BE2C (cell line): ENCODE measurements at regions not wholly inside any gene's neighbourhood (a gene's known extent, or its start where the extent isn't known, plus 50 kb on each side); places are given as distances from the start of the nearest gene placed in this dataset.

Experiments
- DNase-seq: peaks from one replicate; pipeline ENCODE4 v3.0.0-alpha.2; 2020
- H3K27me3 ChIP-seq: fragments of 250-450 bp; sonication (Bioruptor Pico); 2 replicates; pipeline ENCODE4 v1.5.1; 2020; ENCODE audit warnings: mild to moderate bottlenecking
- H3K36me3 ChIP-seq: fragments of 250-450 bp; sonication (Bioruptor Pico); 2 replicates; pipeline ENCODE4 v1.5.1; 2020; ENCODE audit warnings: mild to moderate bottlenecking
- H3K4me1 ChIP-seq: fragments of 250-450 bp; sonication (Bioruptor Pico); 2 replicates; pipeline ENCODE4 v1.5.1; 2020
- H3K4me3 ChIP-seq: 2 replicates; pipeline ENCODE4 v1.5.1; 2011; ENCODE audit warnings: low read depth, low read length
- H3K9me3 ChIP-seq: fragments of 250-450 bp; sonication (Bioruptor Pico); 2 replicates; pipeline ENCODE4 v1.5.1; 2020
- CTCF ChIP-seq: IDR thresholded peaks from 2 replicates; pipeline ENCODE4 v1.5.1; 2012; ENCODE audit warnings: mild to moderate bottlenecking, low read depth, low read length

- no peaks in the 10 kb centered on the region for H3K9me3 ChIP-seq
- no peaks in the 10 kb centered on the region for H3K27me3 ChIP-seq
- no peaks in the 10 kb centered on the region for H3K4me1 ChIP-seq
- no peaks in the 10 kb centered on the region for H3K36me3 ChIP-seq
- H3K4me3 ChIP-seq = no peak overlapping the region
- no peak for DNase-seq
- no peak for TF ChIP-seq CTCF
Observed at GRCh38 chr14:97350415-97350814, 553.2 kb downstream of the VRK1 start.

- Histone ChIP-seq H3K9me3 (no peaks in the 10 kb centered on the region), H3K4me1 (no peaks in the 10 kb centered on the region)
Observed at GRCh38 chr14:97350894-97351731, 553.9 kb downstream of the VRK1 start.

GRCh38 chr14:97353102-97353501, 555.9 kb downstream of the VRK1 start:
- no peaks in the 10 kb centered on the region for H3K36me3 ChIP-seq
- H3K27me3 ChIP-seq = no peaks in the 10 kb centered on the region
- H3K4me1 ChIP-seq = no peaks in the 10 kb centered on the region
- no peak overlapping the region for H3K4me3 ChIP-seq
- H3K9me3 ChIP-seq = no peaks in the 10 kb centered on the region
- no peak for DNase-seq
- TF ChIP-seq CTCF = no peak

More at GRCh38 chr14:97350894-97351731, 553.9 kb downstream of the VRK1 start:
- no peak for TF ChIP-seq CTCF
- no peak overlapping the region for H3K4me3 ChIP-seq
- no peak for DNase-seq
- H3K27me3 ChIP-seq = no peaks in the 10 kb centered on the region
- no peaks in the 10 kb centered on the region for H3K36me3 ChIP-seq

GRCh38 chr14:97354119-97354722, 557.0 kb downstream of the VRK1 start:
- TF ChIP-seq CTCF = no peak
- H3K4me1 ChIP-seq = no peaks in the 10 kb centered on the region
- no peak overlapping the region for H3K4me3 ChIP-seq
- H3K36me3 ChIP-seq = no peaks in the 10 kb centered on the region
- no peaks in the 10 kb centered on the region for H3K27me3 ChIP-seq
- no peaks in the 10 kb centered on the region for H3K9me3 ChIP-seq
- no peak for DNase-seq

- DNase-seq = no peak
- Histone ChIP-seq H3K4me3 (no peak overlapping the region), H3K36me3 (no peaks in the 10 kb centered on the region), H3K27me3 (no peaks in the 10 kb centered on the region), H3K9me3 (no peaks in the 10 kb centered on the region), H3K4me1 (no peaks in the 10 kb centered on the region)
- TF ChIP-seq CTCF = no peak
Observed at GRCh38 chr14:97359341-97359740, 562.2 kb downstream of the VRK1 start.

GRCh38 chr14:97361181-97361580, 564.0 kb downstream of the VRK1 start:
- Histone ChIP-seq H3K36me3 (no peaks in the 10 kb centered on the region), H3K4me3 (no peak overlapping the region), H3K27me3 (no peaks in the 10 kb centered on the region), H3K9me3 (no peaks in the 10 kb centered on the region), H3K4me1 (no peaks in the 10 kb centered on the region)
- no peak for TF ChIP-seq CTCF
- no peak for DNase-seq
